DMS53 treated with DMSO at 0.1 percent for 48 hours (cell line): ENCODE measurements at regions not wholly inside any gene's neighbourhood (a gene's known extent, or its start where the extent isn't known, plus 50 kb on each side); places are given as distances from the start of the nearest gene placed in this dataset.

Source experiments
- DNase-seq: peaks from one replicate; lab custom pipeline; 2025; ENCODE audit not compliant: unreplicated experiment; lab: John Stamatoyannopoulos, UW

GRCh38 chr12:58819985-58820384 is 100.3 kb downstream of the LRIG3 start:
- no peak for DNase-seq
